ENCODE measurements at regions not wholly inside any gene's neighbourhood (a gene's known extent, or its start where the extent isn't known, plus 50 kb on each side); places are given as distances from the start of the nearest gene placed in this dataset.

- TF ChIP-seq CTCF (IDR thresholded peaks at IDR 0.05): no peak
- TF ChIP-seq POLR2A (IDR thresholded peaks at IDR 0.05): no peak
Measured at GRCh38 chr17:15885770-15886169, 59.2 kb upstream of the ADORA2B start.

All from Peyer's patch (tissue), 4 donors.